ENCODE measurements at regions not wholly inside any gene's neighbourhood (a gene's known extent, or its start where the extent isn't known, plus 50 kb on each side); places are given as distances from the start of the nearest gene placed in this dataset.

GRCh38 chr11:121794671-121795141 lies 321.3 kb downstream of the BLID start:
- no peak for DNase-seq (ENCODE audit: low read depth in 2 of 2)

GRCh38 chr11:121793916-121794315 lies 322.1 kb downstream of the BLID start:
- DNase-seq (ENCODE audit: low read depth in 2 of 2), result no peak

GRCh38 chr11:121793291-121793690 lies 322.7 kb downstream of the BLID start:
- no peak for DNase-seq (ENCODE audit: low read depth in 2 of 2)

- no peak for DNase-seq (ENCODE audit: low read depth in 2 of 2)
These were observed 323.8 kb downstream of the BLID start for GRCh38 chr11:121792185-121792584.

GRCh38 chr11:121790430-121790829 lies 325.6 kb downstream of the BLID start:
- no peak for DNase-seq (ENCODE audit: low read depth in 2 of 2)

GRCh38 chr11:121780971-121781370 lies 328.2 kb upstream of the SORL1-AS1 start:
- DNase-seq (ENCODE audit: low read depth in 2 of 2), result no peak

- no peak for DNase-seq (ENCODE audit: low read depth in 2 of 2)
These were observed 324.3 kb upstream of the SORL1-AS1 start for GRCh38 chr11:121777056-121777455.

GRCh38 chr11:121775276-121775675 lies 322.5 kb upstream of the SORL1-AS1 start:
- no peak for DNase-seq (ENCODE audit: low read depth in 2 of 2)

GRCh38 chr11:121773076-121773475 lies 320.3 kb upstream of the SORL1-AS1 start:
- no peak for DNase-seq (ENCODE audit: low read depth in 2 of 2)

GRCh38 chr11:121770939-121771595 lies 318.3 kb upstream of the SORL1-AS1 start:
- DNase-seq (ENCODE audit: low read depth in 2 of 2), result no peak

GRCh38 chr11:121769191-121769590 lies 316.4 kb upstream of the SORL1-AS1 start:
- no peak for DNase-seq (ENCODE audit: low read depth in 2 of 2)

- no peak for DNase-seq (ENCODE audit: low read depth in 2 of 2)
These were observed 314.7 kb upstream of the SORL1-AS1 start for GRCh38 chr11:121767433-121767832.

GRCh38 chr11:121766991-121767390 lies 314.2 kb upstream of the SORL1-AS1 start:
- no peak for DNase-seq (ENCODE audit: low read depth in 2 of 2)

- DNase-seq (ENCODE audit: low read depth in 2 of 2), result no peak
These were observed 313.4 kb upstream of the SORL1-AS1 start for GRCh38 chr11:121766166-121766565.

- no peak for DNase-seq (ENCODE audit: low read depth in 2 of 2)
These were observed 310.8 kb upstream of the SORL1-AS1 start for GRCh38 chr11:121763526-121763925.

- peak; percentile 36 to 43 for DNase-seq (ENCODE audit: low read depth in 2 of 2)
These were observed 310.1 kb upstream of the SORL1-AS1 start for GRCh38 chr11:121762820-121763219.

- no peak for DNase-seq (ENCODE audit: low read depth in 2 of 2)
These were observed 308.4 kb upstream of the SORL1-AS1 start for GRCh38 chr11:121761186-121761585.

GRCh38 chr11:121757480-121758125 lies 304.8 kb upstream of the SORL1-AS1 start:
- no peak for DNase-seq (ENCODE audit: low read depth in 2 of 2)

GRCh38 chr11:121755906-121756305 lies 303.1 kb upstream of the SORL1-AS1 start:
- DNase-seq (ENCODE audit: low read depth in 2 of 2), result no peak

- DNase-seq (ENCODE audit: low read depth in 2 of 2), result no peak
These were observed 302.4 kb upstream of the SORL1-AS1 start for GRCh38 chr11:121755191-121755590.

GRCh38 chr11:121754598-121754997 lies 301.8 kb upstream of the SORL1-AS1 start:
- DNase-seq (ENCODE audit: low read depth in 2 of 2), result no peak

GRCh38 chr11:121749691-121750090 lies 296.9 kb upstream of the SORL1-AS1 start:
- peak in 1 of 2 experiments; percentile 14 for DNase-seq (ENCODE audit: low read depth in 2 of 2)

GRCh38 chr11:121748068-121748467 lies 295.3 kb upstream of the SORL1-AS1 start:
- no peak for DNase-seq (ENCODE audit: low read depth in 2 of 2)
